ENCODE measurements at regions not wholly inside any gene's neighbourhood (a gene's known extent, or its start where the extent isn't known, plus 50 kb on each side); places are given as distances from the start of the nearest gene placed in this dataset.
"Not testable (repeated sequence)": the region's sequence is repeated elsewhere in the genome, so short reads cannot be mapped to it uniquely, and the experiment has no call there.

- Mint-ChIP-seq H3K9me3 (peaks cover 7% of the 10 kb centered on the region), H3K27ac (peak overlapping the region; percentile 80), H3K4me1 (peaks cover 55% of the 10 kb centered on the region), H3K4me3 (no peak overlapping the region), H3K27me3 (no peaks in the 10 kb centered on the region), H3K36me3 (peaks cover 20% of the 10 kb centered on the region)
- no peak for DNase-seq
Measured at GRCh38 chr2:189312643-189313042, 128.6 kb upstream of the WDR75 start.

- Mint-ChIP-seq H3K4me3 (no peak overlapping the region), H3K27me3 (no peaks in the 10 kb centered on the region), H3K4me1 (peaks cover 13% of the 10 kb centered on the region), H3K27ac (no peak overlapping the region), H3K36me3 (peaks cover 22% of the 10 kb centered on the region), H3K9me3 (peaks cover 20% of the 10 kb centered on the region)
- DNase-seq = no peak
Measured at GRCh38 chr2:189318761-189319160, 122.5 kb upstream of the WDR75 start.

GRCh38 chr2:189319424-189319823 lies 121.8 kb upstream of the WDR75 start:
- not testable (repeated sequence) for H3K27me3 Mint-ChIP-seq, H3K4me3 Mint-ChIP-seq, H3K4me1 Mint-ChIP-seq, DNase-seq, H3K27ac Mint-ChIP-seq
- H3K36me3 Mint-ChIP-seq = peaks cover 16% of the 10 kb centered on the region
- H3K9me3 Mint-ChIP-seq = peaks cover 24% of the 10 kb centered on the region

GRCh38 chr2:189327879-189328847 lies 113.1 kb upstream of the WDR75 start:
- peaks cover 22% of the 10 kb centered on the region for H3K36me3 Mint-ChIP-seq
- peaks cover 31% of the 10 kb centered on the region for H3K9me3 Mint-ChIP-seq
- no peaks in the 10 kb centered on the region for H3K4me1 Mint-ChIP-seq
- no peaks in the 10 kb centered on the region for H3K27me3 Mint-ChIP-seq
- no peak overlapping the region for H3K27ac Mint-ChIP-seq
- H3K4me3 Mint-ChIP-seq = no peak overlapping the region
- no peak for DNase-seq

GRCh38 chr2:189328848-189329245 lies 112.4 kb upstream of the WDR75 start:
- Mint-ChIP-seq H3K4me3 (no peak overlapping the region), H3K36me3 (peaks cover 22% of the 10 kb centered on the region), H3K27me3 (no peaks in the 10 kb centered on the region), H3K27ac (no peak overlapping the region), H3K9me3 (peaks cover 32% of the 10 kb centered on the region), H3K4me1 (no peaks in the 10 kb centered on the region)
- DNase-seq = no peak

- Mint-ChIP-seq H3K4me1 (no peaks in the 10 kb centered on the region), H3K27me3 (no peaks in the 10 kb centered on the region), H3K4me3 (no peak overlapping the region), H3K36me3 (peaks cover 42% of the 10 kb centered on the region), H3K27ac (no peak overlapping the region), H3K9me3 (peaks cover 39% of the 10 kb centered on the region)
- no peak for DNase-seq
Measured at GRCh38 chr2:189336276-189336975, 104.8 kb upstream of the WDR75 start.

- Mint-ChIP-seq H3K4me1 (no peaks in the 10 kb centered on the region), H3K27ac (no peak overlapping the region), H3K9me3 (peaks cover 30% of the 10 kb centered on the region), H3K36me3 (peaks cover 32% of the 10 kb centered on the region), H3K4me3 (no peak overlapping the region), H3K27me3 (no peaks in the 10 kb centered on the region)
- DNase-seq = no peak
Measured at GRCh38 chr2:189337656-189338055, 103.6 kb upstream of the WDR75 start.

GRCh38 chr2:189338115-189338514 lies 103.2 kb upstream of the WDR75 start:
- H3K9me3 Mint-ChIP-seq = peaks cover 26% of the 10 kb centered on the region
- no peak for DNase-seq
- H3K36me3 Mint-ChIP-seq = peaks cover 30% of the 10 kb centered on the region
- H3K27me3 Mint-ChIP-seq = no peaks in the 10 kb centered on the region
- no peak overlapping the region for H3K4me3 Mint-ChIP-seq
- H3K27ac Mint-ChIP-seq = no peak overlapping the region
- no peaks in the 10 kb centered on the region for H3K4me1 Mint-ChIP-seq

GRCh38 chr2:189341077-189341476 lies 100.2 kb upstream of the WDR75 start:
- Mint-ChIP-seq H3K36me3 (peaks cover 23% of the 10 kb centered on the region), H3K27me3 (no peaks in the 10 kb centered on the region), H3K4me3 (no peak overlapping the region), H3K4me1 (no peaks in the 10 kb centered on the region), H3K9me3 (peaks cover 16% of the 10 kb centered on the region), H3K27ac (no peak overlapping the region)
- DNase-seq = no peak

GRCh38 chr2:189344043-189344442 lies 97.2 kb upstream of the WDR75 start:
- Mint-ChIP-seq H3K4me1 (peaks cover 16% of the 10 kb centered on the region), H3K27me3 (no peaks in the 10 kb centered on the region), H3K27ac (no peak overlapping the region), H3K9me3 (peaks cover 11% of the 10 kb centered on the region), H3K4me3 (no peak overlapping the region), H3K36me3 (peaks cover 28% of the 10 kb centered on the region)
- no peak for DNase-seq

- Mint-ChIP-seq H3K4me3 (no peak overlapping the region), H3K9me3 (peaks cover 4% of the 10 kb centered on the region), H3K27ac (peak overlapping the region; percentile 38), H3K4me1 (peaks cover 16% of the 10 kb centered on the region), H3K36me3 (peaks cover 15% of the 10 kb centered on the region), H3K27me3 (no peaks in the 10 kb centered on the region)
- no peak for DNase-seq
Measured at GRCh38 chr2:189347540-189347939, 93.7 kb upstream of the WDR75 start.

- peak overlapping the region; percentile 48 for H3K27ac Mint-ChIP-seq
- DNase-seq = no peak
- peaks cover 6% of the 10 kb centered on the region for H3K9me3 Mint-ChIP-seq
- no peaks in the 10 kb centered on the region for H3K27me3 Mint-ChIP-seq
- peaks cover 16% of the 10 kb centered on the region for H3K4me1 Mint-ChIP-seq
- peaks cover 15% of the 10 kb centered on the region for H3K36me3 Mint-ChIP-seq
- no peak overlapping the region for H3K4me3 Mint-ChIP-seq
Measured at GRCh38 chr2:189348369-189348768, 92.9 kb upstream of the WDR75 start.

- peaks cover 12% of the 10 kb centered on the region for H3K36me3 Mint-ChIP-seq
Measured at GRCh38 chr2:189350540-189351209, 90.6 kb upstream of the WDR75 start.

GRCh38 chr2:189351933-189352332 lies 89.3 kb upstream of the WDR75 start:
- not testable (repeated sequence) for H3K27ac Mint-ChIP-seq, H3K9me3 Mint-ChIP-seq, H3K4me3 Mint-ChIP-seq, H3K27me3 Mint-ChIP-seq, DNase-seq
- H3K4me1 Mint-ChIP-seq = peaks cover 11% of the 10 kb centered on the region
- H3K36me3 Mint-ChIP-seq = peaks cover 11% of the 10 kb centered on the region

More at GRCh38 chr2:189350540-189351209, 90.6 kb upstream of the WDR75 start:
- Mint-ChIP-seq H3K9me3 (peaks cover 6% of the 10 kb centered on the region), H3K4me1 (peaks cover 16% of the 10 kb centered on the region), H3K27ac (no peak overlapping the region), H3K27me3 (no peaks in the 10 kb centered on the region), H3K4me3 (no peak overlapping the region)
- no peak for DNase-seq

GRCh38 chr2:189357375-189357774 lies 83.9 kb upstream of the WDR75 start:
- not testable (repeated sequence) for H3K36me3 Mint-ChIP-seq, H3K27me3 Mint-ChIP-seq, DNase-seq, H3K4me1 Mint-ChIP-seq, H3K27ac Mint-ChIP-seq, H3K4me3 Mint-ChIP-seq, H3K9me3 Mint-ChIP-seq
